Activated CD4-positive, alpha-beta T cell treated with anti-CD3 and anti-CD28 coated beads for 4 hours (primary cell): ENCODE measurements at regions not wholly inside any gene's neighbourhood (a gene's known extent, or its start where the extent isn't known, plus 50 kb on each side); places are given as distances from the start of the nearest gene placed in this dataset.

Experiments
- DNase-seq, 2 donors: peaks; one replicate each; pipeline ENCODE4 v3.0.0-alpha.2; 2020

GRCh38 chr2:6545795-6546194 lies 319.9 kb downstream of the CMPK2 start:
- no peak for DNase-seq

DNA sequence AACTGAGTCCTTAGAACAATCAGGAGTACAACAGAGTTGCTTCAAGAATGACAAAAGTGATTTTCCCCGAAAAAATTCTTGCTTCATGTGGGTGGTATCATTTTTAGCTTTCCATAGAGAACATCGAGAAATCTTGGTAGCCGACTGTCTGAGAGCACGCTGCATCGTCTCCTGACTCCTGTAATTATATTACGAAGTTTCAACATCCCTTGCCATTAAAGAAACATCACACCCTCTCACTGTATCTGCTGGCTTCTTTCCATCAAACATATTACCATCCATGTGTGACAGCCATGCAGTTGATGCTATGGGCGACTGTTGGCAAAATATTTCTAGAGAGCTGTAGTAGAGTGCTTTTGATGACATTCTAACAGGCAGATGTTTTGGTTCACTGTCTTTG lies 311.2 kb downstream of the CMPK2 start:
- no peak for DNase-seq

GRCh38 chr2:6556755-6557154 lies 309.0 kb downstream of the CMPK2 start:
- DNase-seq, result no peak

GRCh38 chr2:6557737-6558136 lies 308.0 kb downstream of the CMPK2 start:
- DNase-seq, result no peak

DNA sequence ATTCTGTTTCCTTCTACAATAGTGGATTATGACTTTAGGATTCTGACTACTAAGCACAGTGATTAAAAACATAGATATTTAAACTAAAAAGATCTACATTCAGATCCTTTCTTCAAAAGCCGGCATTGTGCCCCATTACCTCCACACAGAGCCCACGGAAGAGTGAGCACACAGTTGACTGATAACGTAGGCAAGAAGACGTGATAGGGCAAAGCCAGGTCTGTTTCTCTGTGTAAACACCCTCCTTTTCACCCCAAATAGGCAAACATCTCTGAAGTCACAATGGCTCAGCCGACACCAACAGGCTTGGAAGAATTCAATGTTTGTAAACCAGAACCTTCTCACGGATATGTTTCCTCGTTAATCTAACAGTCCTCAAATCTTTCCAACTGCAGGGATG lies 302.9 kb downstream of the CMPK2 start:
- no peak for DNase-seq

- no peak for DNase-seq
Observed at GRCh38 chr2:6564326-6564725, 301.4 kb downstream of the CMPK2 start.

- no peak for DNase-seq
Observed at GRCh38 chr2:6574121-6574520, 291.6 kb downstream of the CMPK2 start.

GRCh38 chr2:6576302-6576701 lies 289.4 kb downstream of the CMPK2 start:
- no peak for DNase-seq

DNA sequence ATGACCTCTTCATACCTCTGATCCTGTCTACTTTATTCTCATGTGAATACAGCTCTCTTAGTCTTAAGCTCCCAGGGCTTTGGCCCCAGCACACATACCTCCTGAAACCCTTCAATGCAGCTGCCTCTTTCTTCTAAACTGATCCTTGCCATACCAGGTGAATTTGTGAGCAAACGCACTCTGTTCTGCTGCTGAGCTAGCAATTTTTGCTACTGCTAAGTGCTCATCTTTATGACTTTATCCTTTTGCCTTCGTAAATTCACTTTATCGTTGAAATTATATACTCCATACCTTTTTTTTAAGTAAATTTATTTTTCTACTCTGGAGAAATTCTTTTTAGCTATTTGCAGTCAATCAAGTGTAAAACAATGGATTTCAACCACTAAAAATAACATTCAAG lies 287.7 kb downstream of the CMPK2 start:
- no peak for DNase-seq

- DNase-seq, result no peak
Observed at GRCh38 chr2:6578416-6578815, 287.3 kb downstream of the CMPK2 start.

DNA sequence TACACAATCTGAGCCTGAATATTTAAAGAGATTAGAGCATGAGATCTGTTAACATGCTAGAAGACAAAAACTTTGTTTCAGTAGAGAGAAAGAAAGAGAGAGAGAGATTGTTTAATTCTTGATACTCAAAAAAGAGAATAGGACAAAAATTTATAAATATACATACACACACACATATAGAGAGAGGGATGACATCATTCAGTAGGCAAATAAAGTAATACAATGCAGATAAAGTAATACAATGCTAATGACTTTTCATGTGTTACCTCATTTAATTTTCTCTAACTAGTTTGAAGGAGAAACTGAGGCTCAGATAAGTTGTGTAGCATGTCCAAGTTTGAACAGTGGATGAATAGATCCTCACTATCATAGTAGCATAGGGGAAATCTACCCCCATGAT lies 286.4 kb downstream of the CMPK2 start:
- DNase-seq, result no peak

DNA sequence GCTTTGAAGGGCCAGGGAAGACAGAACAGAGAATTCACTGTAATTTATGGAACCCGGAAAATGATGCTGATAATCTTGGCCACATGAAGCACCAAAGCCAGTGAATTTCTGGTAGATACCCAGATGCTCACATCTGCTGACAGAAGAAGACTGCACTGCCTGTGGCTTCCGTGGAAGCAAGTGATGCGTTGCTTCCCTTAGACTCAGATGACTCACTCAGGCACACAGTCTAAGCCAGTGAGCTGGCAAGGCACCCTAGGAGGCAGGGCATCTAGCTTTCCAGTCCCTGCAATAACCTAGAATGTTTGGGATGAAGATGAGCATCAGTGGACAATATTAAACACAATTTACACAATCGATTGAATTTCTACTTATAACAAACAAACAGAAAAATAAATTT lies 284.7 kb downstream of the CMPK2 start:
- no peak for DNase-seq

DNA sequence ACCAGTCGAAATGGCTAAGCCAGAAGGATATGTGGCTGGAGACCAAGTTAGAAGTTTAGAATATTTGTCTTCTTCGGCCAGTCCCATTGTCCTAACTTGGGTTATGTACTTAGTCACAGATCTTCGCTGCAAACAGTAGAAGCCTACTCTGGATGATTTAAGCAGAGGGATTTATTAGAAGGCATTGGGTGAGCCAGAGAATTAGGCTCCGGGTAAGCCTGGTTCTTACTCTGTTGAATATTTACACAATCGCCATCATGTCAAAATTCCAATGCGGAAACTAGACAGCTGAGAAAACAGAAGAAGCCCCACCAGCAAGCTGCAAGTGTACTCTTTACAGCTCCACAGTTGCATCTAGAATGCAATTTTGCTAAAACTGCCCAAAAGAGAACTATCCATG lies 276.6 kb downstream of the CMPK2 start:
- no peak for DNase-seq

GRCh38 chr2:6590442-6590841 lies 275.3 kb downstream of the CMPK2 start:
- no peak for DNase-seq

DNA sequence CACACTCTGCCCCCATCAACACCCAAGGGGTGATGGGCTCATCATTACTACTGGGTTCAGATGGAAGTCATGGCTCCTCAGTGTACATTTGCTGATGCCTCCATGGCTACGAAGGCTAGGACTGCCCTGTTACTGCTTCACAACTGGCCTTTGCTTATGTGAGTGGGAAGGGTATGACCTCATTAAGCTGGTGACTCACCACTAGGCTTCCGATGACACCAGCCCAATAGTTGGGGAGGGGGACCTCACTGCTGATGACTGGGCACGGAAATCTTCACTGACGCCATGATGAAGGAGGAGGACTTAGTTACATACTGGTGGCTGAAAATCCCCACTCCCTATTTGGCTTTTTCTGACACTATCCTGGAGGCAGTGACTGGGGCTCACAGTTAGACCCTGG lies 263.2 kb downstream of the CMPK2 start:
- no peak for DNase-seq

DNA sequence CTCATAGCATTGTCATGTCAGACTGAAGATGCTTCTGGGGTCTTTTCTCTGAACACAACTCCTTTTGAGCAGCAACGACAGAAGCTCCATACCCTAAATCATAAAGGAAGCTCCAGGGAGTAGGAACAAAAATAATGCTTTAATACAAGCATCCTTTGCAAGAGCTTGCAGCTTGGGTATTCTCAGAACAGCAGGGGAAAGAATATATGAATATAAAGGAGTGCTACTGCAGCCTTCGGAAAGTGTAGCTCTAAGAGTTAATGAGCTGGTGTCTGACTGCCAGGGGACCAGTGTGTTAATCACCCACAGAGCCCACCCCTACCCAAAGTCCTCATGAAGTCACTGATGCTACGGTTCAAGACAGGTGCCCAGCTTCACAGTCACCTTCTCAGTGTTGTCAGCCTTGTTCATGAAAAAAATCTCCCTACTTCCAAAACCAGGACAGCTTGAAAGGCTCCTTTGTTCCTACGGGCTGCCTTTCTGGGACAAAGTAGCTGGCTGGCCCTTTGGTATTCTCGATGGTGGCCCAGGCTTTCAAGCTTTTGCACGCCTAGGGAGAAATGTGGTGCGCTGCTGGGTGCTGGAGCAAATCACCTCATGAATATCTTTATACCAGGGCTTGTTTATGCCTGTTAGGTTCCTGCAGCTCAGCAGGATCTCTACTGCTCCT lies 259.7 kb downstream of the CMPK2 start:
- no peak for DNase-seq

DNA sequence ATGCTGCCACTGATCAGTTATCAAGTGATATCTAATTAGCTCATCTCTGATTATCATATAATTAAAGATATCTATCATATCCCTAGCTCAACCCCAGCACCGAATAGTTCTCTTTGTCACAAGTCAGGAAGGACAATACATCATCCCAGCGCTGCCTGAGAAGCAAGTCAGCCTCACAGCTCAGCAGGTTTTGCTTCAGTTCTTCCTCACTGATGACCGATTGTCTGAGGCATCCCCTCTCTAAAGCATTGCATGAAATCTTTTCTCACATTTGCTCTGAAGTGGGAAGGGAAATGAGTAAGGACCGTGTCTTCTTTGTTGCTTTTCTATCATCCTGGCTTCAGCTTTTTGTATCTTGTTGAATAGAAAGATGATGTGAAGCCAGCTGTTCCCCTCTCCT lies 247.9 kb downstream of the CMPK2 start:
- no peak for DNase-seq

DNA sequence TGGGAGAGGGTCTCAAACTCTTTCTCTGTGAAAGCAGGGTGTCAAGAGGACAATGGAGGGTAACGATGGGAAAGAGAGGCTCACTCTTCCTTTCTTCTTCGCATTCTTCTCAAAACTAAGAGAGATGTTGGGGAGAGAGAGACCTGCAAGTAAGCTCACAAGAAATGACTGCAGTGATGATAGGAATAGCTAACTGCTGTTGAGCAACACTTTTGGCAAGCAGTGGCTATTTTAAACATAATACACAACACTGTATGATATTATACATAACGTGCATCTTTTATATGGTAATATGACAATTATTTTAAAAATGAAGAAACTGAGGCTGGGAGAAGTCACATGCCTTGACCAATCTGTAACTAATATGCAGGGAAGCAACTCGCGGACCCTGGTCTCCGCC lies 247.5 kb downstream of the CMPK2 start:
- no peak for DNase-seq

DNA sequence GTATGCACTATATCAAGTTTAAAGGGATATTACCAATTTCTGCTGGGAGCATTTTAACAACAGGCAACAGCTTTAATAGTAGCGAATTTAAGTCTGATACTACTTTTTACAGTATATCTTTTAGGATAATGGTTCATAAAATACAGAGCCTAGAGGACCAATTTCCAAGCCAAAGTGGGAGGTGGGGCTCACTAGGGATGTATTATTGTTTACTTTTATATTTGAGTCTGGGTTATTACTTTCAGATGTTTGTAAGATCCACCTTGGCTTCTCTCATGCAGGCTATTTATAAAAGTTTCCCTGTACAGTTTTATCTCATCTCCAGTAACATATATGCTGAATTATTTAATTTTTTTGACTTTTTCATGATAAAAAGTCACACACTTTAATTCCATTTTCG lies 242.0 kb downstream of the CMPK2 start:
- DNase-seq, result no peak

DNA sequence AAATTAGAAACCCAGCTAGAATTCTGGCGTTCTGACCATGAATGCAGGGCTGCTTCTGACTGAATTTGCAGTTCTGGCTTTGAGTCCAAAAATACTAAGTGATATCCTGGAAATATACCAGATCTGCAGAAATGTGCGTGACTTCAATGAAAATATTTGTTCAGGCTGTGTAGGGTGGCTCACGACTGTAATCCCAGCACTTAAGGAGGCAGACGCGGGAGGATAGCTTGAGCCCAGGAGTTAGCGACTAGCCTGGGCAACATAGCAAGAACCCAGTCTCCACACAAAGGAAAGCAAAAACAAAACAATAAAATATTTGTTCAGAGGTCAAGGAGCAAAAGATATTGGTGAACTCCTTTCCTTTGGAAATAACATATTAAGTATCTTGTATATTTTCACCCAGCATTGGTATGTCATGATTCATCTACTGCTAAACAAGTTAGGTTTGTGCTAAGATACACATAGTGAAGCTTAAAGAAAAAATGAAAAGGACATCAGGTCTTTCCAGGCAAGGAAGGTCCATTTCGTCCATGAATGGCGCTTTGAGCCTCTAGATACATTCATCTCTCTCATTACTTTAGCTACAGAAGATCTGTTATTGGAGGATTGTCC lies 239.2 kb downstream of the CMPK2 start:
- DNase-seq, result no peak

- DNase-seq, result no peak
Observed at GRCh38 chr2:6627316-6627715, 238.4 kb downstream of the CMPK2 start.

DNA sequence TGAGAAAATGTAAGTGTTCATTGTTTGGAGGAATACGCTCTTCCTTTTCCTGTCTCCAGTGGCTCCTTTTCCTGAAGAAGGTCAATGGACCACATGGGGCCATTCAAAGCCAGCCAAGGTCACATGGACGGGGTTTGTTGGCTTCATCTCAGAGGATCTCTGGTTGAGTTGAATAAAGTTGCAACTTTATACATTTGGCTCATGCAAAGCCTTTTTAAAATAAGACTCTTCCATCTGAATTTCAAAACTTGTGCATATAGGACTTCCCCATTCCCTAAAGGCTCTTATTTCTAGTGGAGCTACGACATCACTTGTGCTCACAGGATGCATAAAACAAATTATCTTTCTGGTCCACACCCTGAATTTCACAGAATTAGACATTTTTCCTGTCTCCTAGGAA lies 235.5 kb downstream of the CMPK2 start:
- no peak for DNase-seq

GRCh38 chr2:6635296-6635695 lies 230.4 kb downstream of the CMPK2 start:
- no peak for DNase-seq

DNA sequence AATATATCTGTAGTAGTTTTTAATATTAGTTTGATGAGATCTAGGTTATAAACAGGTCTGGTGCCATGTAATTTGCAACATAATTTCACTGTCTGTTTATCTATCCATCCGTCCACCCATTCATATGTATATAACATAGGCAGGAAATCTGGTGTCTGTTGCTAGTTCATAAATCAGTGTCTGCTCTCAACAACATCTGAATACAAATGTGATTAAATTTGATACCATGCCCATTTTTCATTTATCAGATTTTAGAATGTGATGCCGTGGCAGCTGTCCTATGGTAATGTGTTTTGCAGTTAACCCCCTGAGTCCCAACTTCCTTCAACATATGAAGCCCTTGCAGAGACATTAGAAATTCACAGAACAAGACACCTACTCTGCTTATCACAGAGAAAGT lies 228.4 kb downstream of the CMPK2 start:
- no peak for DNase-seq

- DNase-seq, result no peak
Observed at GRCh38 chr2:6639929-6640620, 225.6 kb downstream of the CMPK2 start.
